ENCODE measurements at regions not wholly inside any gene's neighbourhood (a gene's known extent, or its start where the extent isn't known, plus 50 kb on each side); places are given as distances from the start of the nearest gene placed in this dataset.

GRCh38 chr13:21823416-21823815 is 152.5 kb downstream of the FGF9 start:
- DNase-seq, result no peak

GRCh38 chr13:21823949-21824348 is 153.1 kb downstream of the FGF9 start:
- DNase-seq, result no peak

GRCh38 chr13:21825186-21825585 is 154.3 kb downstream of the FGF9 start:
- DNase-seq, result no peak

GRCh38 chr13:21825801-21826200 is 154.9 kb downstream of the FGF9 start:
- DNase-seq, result no peak

GRCh38 chr13:21826214-21827015 is 155.5 kb downstream of the FGF9 start:
- DNase-seq, result no peak

GRCh38 chr13:21831654-21832324 is 160.9 kb downstream of the FGF9 start:
- no peak for DNase-seq

GRCh38 chr13:21833921-21834320 is 163.0 kb downstream of the FGF9 start:
- DNase-seq, result no peak

GRCh38 chr13:21834521-21834920 is 163.6 kb downstream of the FGF9 start:
- DNase-seq, result no peak

- no peak for DNase-seq
Measured at GRCh38 chr13:21837288-21837687, 166.4 kb downstream of the FGF9 start.

GRCh38 chr13:21837841-21838551 is 167.1 kb downstream of the FGF9 start:
- no peak for DNase-seq

GRCh38 chr13:21846605-21847004 is 175.7 kb downstream of the FGF9 start:
- DNase-seq, result no peak

- no peak for DNase-seq
Measured at GRCh38 chr13:21849323-21849722, 178.4 kb downstream of the FGF9 start.

GRCh38 chr13:21850013-21851006 is 179.4 kb downstream of the FGF9 start:
- no peak for DNase-seq

- DNase-seq, result no peak
Measured at GRCh38 chr13:21852043-21852442, 181.2 kb downstream of the FGF9 start.

- no peak for DNase-seq
Measured at GRCh38 chr13:21853779-21854178, 182.9 kb downstream of the FGF9 start.

GRCh38 chr13:21868823-21869222 is 197.9 kb downstream of the FGF9 start:
- no peak for DNase-seq

- no peak for DNase-seq
Measured at GRCh38 chr13:21871382-21871781, 200.5 kb downstream of the FGF9 start.

- DNase-seq, result no peak
Measured at GRCh38 chr13:21871919-21872318, 201.0 kb downstream of the FGF9 start.

- no peak for DNase-seq
Measured at GRCh38 chr13:21872795-21873194, 201.9 kb downstream of the FGF9 start.

- DNase-seq, result no peak
Measured at GRCh38 chr13:21875116-21875515, 204.2 kb downstream of the FGF9 start.

- DNase-seq, result no peak
Measured at GRCh38 chr13:21879263-21879914, 208.5 kb downstream of the FGF9 start.

GRCh38 chr13:21882766-21883165 is 211.9 kb downstream of the FGF9 start:
- no peak for DNase-seq

Measured in effector CD8-positive, alpha-beta T cell (primary cell).